ENCODE measurements at regions not wholly inside any gene's neighbourhood (a gene's known extent, or its start where the extent isn't known, plus 50 kb on each side); places are given as distances from the start of the nearest gene placed in this dataset.

GRCh38 chr22:49492741-49493251 lies 334.9 kb downstream of the BRD1 start:
- TF ChIP-seq POLR2A (IDR thresholded peaks at IDR 0.05) (no peak), EP300 (IDR thresholded peaks at IDR 0.05) (no peak)
- TF ChIP-seq, protein P1, sequence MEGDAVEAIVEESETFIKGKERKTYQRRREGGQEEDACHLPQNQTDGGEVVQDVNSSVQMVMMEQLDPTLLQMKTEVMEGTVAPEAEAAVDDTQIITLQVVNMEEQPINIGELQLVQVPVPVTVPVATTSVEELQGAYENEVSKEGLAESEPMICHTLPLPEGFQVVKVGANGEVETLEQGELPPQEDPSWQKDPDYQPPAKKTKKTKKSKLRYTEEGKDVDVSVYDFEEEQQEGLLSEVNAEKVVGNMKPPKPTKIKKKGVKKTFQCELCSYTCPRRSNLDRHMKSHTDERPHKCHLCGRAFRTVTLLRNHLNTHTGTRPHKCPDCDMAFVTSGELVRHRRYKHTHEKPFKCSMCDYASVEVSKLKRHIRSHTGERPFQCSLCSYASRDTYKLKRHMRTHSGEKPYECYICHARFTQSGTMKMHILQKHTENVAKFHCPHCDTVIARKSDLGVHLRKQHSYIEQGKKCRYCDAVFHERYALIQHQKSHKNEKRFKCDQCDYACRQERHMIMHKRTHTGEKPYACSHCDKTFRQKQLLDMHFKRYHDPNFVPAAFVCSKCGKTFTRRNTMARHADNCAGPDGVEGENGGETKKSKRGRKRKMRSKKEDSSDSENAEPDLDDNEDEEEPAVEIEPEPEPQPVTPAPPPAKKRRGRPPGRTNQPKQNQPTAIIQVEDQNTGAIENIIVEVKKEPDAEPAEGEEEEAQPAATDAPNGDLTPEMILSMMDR (IDR thresholded peaks at IDR 0.05): no peak

Data from tibial nerve (tissue), 4 donors.